ENCODE measurements at regions not wholly inside any gene's neighbourhood (a gene's known extent, or its start where the extent isn't known, plus 50 kb on each side); places are given as distances from the start of the nearest gene placed in this dataset.

DNA sequence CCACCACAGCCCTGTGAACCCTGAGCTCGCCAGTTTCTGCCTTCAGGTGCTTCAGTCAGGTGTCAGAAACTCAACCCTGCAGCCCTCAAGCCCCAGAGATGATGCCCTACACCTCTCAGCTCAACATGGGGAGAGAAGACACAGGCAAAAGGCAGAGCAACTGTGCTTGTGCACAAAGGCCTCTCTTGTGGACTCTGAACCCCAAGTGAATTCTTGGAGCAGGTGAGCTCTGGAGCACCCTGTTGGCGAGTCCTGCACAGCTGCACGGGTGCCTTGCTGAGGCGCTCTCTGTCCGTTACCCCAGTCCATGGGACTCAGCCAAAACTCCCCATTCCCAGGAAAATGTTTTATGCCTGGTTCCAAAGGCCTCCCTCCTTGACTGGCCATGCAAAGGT lies 197.0 kb downstream of the KLF13 start:
- TF ChIP-seq EZH2 (IDR thresholded peaks at IDR 0.05; ENCODE audit: insufficient read depth, poor library complexity, severe bottlenecking) (no peak), EZH2phosphoT487 (IDR thresholded peaks at IDR 0.05; ENCODE audit: insufficient read depth, low read depth) (no peak)

Measured in GM23248 (cell line).